WERI-Rb-1 (cell line): ENCODE measurements at regions not wholly inside any gene's neighbourhood (a gene's known extent, or its start where the extent isn't known, plus 50 kb on each side); places are given as distances from the start of the nearest gene placed in this dataset.

Experiments
- DNase-seq: peaks from one replicate; pipeline ENCODE4 v3.0.0-alpha.2; 2020
- H3K27ac ChIP-seq: fragments of 250-450 bp; sonication (Bioruptor Pico); 2 replicates; pipeline ENCODE4 v1.5.1; 2020; ENCODE audit warnings: mild to moderate bottlenecking, moderate library complexity
- H3K27me3 ChIP-seq: fragments of 250-450 bp; sonication (Bioruptor Pico); 2 replicates; pipeline ENCODE4 v1.5.1; 2021; ENCODE audit warnings: mild to moderate bottlenecking, low read depth, moderate library complexity; ENCODE audit not compliant: insufficient read depth, severe bottlenecking
- H3K36me3 ChIP-seq: fragments of 250-450 bp; sonication (Bioruptor Pico); 2 replicates; pipeline ENCODE4 v1.5.1; 2020; ENCODE audit warnings: mild to moderate bottlenecking, moderate library complexity
- H3K4me3 ChIP-seq: 2 replicates; pipeline ENCODE4 v1.5.1; 2011; ENCODE audit warnings: low read depth, mild to moderate bottlenecking, control low read depth, low read length
- H3K9me3 ChIP-seq: fragments of 250-450 bp; sonication (Bioruptor Pico); 2 replicates; pipeline ENCODE4 v1.5.1; 2021; ENCODE audit warnings: mild to moderate bottlenecking, moderate library complexity; ENCODE audit not compliant: severe bottlenecking
- CTCF ChIP-seq: IDR thresholded peaks from 2 replicates; pipeline ENCODE4 v1.5.1; 2011; ENCODE audit warnings: low read depth, mild to moderate bottlenecking, control low read depth, inconsistent platforms, low read length

DNA sequence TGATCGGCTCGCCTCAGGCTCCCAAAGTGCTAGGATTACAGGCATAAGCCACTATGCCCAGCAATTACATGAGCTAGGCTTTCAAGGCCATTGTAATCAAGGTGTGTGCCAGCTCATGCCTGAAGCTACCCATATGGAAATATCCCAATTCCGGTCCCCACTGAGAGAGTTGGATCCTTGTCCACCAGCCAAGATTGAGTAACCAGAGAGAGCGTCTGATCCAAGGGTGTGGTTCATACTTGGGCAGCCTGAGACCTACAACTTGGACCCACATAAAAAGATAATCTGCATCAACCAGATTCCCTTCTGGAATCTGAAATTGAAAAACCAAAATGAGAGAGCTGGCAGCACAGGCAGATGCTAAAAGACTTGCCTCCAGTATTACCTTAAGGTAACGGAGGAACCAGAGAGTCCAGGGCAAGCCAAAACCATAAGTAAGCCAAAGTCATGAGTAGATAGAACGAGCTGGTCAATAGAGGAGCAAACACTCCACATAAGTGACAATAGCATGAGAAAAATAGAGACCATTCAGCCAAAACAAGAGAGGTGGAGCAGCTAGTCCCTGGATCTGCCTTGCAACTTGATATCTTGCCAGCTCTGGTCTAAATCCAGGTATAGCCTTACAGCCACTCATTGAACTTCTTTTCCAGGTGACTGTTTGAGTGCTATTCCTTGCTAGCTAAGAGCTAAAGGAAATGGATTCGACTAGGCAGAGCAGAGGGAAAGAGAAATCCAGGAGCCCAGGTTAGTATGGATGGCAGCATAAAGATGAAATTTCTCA lies 63.8 kb upstream of the ATP1A1 start:
- DNase-seq, result no peak
- no peak overlapping the region for H3K27ac ChIP-seq
- no peak for TF ChIP-seq CTCF

DNA sequence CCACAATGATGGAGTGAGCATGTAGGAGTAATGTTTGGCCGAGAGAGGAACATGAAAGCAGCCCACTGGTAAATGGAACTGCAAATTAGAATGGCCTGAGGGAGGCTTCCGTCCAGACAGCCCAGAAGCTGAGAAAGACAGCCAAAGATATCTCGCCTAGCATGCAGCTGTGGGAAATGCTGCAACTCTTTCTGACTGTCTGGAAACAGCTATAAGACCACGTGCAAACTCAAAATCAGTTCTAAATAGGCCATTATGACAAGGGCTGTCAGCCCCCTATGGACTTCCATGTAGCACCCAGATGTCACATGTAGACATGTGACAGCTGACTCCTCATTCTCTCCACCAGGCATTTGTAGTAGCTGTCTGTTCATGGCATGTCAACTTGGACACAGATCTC lies 62.9 kb upstream of the ATP1A1 start:
- TF ChIP-seq CTCF, result no peak
- no peaks in the 10 kb centered on the region for H3K9me3 ChIP-seq
- no peaks in the 10 kb centered on the region for H3K36me3 ChIP-seq
- H3K4me3 ChIP-seq, result no peak overlapping the region
- no peak for DNase-seq
- no peak overlapping the region for H3K27ac ChIP-seq
- no peaks in the 10 kb centered on the region for H3K27me3 ChIP-seq

More for the DNA sequence above, 63.8 kb upstream of the ATP1A1 start:
- H3K4me3 ChIP-seq, result no peak overlapping the region
- no peaks in the 10 kb centered on the region for H3K9me3 ChIP-seq
- no peaks in the 10 kb centered on the region for H3K36me3 ChIP-seq
- no peaks in the 10 kb centered on the region for H3K27me3 ChIP-seq

- H3K9me3 ChIP-seq, result no peaks in the 10 kb centered on the region
- no peak overlapping the region for H3K27ac ChIP-seq
- no peak for DNase-seq
- no peaks in the 10 kb centered on the region for H3K27me3 ChIP-seq
- no peak overlapping the region for H3K4me3 ChIP-seq
- TF ChIP-seq CTCF, result no peak
- no peaks in the 10 kb centered on the region for H3K36me3 ChIP-seq
Observed at GRCh38 chr1:116311193-116311592, 61.9 kb upstream of the ATP1A1 start.

GRCh38 chr1:116311756-116312680 lies 61.0 kb upstream of the ATP1A1 start:
- Histone ChIP-seq H3K36me3 (no peaks in the 10 kb centered on the region), H3K9me3 (no peaks in the 10 kb centered on the region), H3K27me3 (no peaks in the 10 kb centered on the region), H3K27ac (no peak overlapping the region), H3K4me3 (no peak overlapping the region)
- no peak for DNase-seq
- no peak for TF ChIP-seq CTCF

GRCh38 chr1:116312681-116313069 lies 60.4 kb upstream of the ATP1A1 start:
- Histone ChIP-seq H3K27me3 (no peaks in the 10 kb centered on the region), H3K36me3 (no peaks in the 10 kb centered on the region), H3K27ac (no peak overlapping the region), H3K9me3 (no peaks in the 10 kb centered on the region), H3K4me3 (no peak overlapping the region)
- no peak for DNase-seq
- no peak for TF ChIP-seq CTCF
